GM21717 (cell line): ENCODE measurements at regions not wholly inside any gene's neighbourhood (a gene's known extent, or its start where the extent isn't known, plus 50 kb on each side); places are given as distances from the start of the nearest gene placed in this dataset.

Source experiments
- ATAC-seq: cut with Tn5 transposase; IDR thresholded peaks from one replicate; pipeline ENCODE4 v1.9.1; 2021; ENCODE audit warnings: mild to moderate bottlenecking, moderate library complexity; ENCODE audit not compliant: unreplicated experiment

DNA sequence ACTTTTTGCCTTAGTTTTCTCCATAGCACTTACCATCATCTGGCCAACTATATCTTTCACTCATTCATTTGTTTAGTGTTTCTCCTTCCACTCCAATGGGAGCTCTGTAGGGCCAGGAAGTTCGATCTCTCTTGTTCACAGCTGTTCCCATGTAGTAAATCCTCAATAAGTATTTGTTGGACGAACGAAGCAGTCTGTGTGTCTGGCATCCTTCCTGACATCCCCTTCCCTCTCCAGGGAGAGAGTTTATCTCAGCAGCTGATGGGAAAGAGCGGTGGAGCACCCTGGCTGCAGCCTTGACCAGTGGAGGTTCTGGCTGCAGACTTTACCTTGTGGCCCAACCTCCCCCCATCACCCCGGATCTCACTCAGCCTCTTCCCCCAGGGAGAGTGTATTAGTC, 141.7 kb downstream of the CHST1 start:
- ATAC-seq = no peak

GRCh38 chr11:45518833-45519535, 146.4 kb downstream of the CHST1 start:
- no peak for ATAC-seq

DNA sequence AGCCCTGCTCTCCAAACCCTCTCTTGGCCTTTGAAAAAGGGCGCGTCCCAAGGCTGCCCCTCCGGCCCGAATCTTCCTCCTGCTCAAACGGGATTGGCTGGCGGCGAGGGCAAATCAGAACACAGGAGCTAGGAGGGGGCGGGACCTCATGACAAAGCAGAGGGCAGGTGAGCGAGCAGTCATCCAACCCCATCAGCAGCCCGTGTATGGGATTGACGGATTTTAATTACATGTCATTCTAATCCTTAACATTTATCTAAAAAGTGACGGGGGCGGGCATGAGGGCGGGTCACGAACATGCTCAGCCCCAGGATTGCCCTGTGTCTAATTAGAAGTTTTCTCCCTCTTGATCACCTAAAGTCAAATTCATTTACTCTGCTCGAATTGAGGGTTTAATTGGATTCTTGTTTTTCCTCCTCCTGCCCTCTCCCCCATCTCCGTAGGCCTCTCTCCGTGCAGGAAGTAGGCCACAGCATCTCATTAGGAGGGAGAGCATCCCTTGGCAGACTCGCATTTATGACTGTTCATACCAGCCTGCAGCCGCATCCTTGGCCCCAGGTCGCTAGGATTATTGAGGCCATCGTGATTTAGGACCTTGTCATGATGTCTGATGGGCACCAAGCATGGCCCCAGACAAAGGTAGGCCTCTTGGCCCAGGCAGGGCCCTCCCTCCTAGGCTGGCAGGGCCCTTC, 147.1 kb downstream of the CHST1 start:
- no peak for ATAC-seq

DNA sequence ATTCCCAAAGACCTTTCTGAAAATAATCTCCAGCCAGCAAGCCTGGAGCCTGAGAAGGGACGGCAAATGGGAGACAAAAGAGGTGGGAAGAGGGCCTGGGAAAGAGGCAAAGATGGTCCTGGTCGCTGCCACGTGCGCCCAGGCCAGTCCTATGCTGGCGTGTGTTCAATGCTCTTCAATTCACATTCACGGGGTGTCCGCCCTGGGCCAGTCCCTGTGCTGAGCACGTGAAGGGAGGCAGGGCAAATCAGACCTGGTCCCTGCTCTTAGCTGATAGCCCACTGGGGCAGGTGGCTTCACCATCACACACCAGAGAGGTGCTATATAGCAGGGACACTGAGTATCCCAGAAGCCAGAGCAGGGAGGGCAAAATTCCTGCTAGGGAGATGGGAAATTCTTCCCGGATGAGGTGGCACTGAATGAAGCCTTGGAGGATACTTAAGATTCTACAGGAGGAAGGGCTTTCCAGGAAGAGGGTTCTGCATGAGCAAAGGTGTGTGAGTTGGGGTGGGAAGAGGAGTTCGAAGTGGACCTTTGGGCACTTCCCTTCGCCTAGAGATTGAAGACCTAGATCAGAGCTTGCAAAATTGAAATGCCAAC, 148.2 kb downstream of the CHST1 start:
- ATAC-seq = no peak

- ATAC-seq = no peak
These were observed 151.5 kb downstream of the CHST1 start for GRCh38 chr11:45513821-45514340.

DNA sequence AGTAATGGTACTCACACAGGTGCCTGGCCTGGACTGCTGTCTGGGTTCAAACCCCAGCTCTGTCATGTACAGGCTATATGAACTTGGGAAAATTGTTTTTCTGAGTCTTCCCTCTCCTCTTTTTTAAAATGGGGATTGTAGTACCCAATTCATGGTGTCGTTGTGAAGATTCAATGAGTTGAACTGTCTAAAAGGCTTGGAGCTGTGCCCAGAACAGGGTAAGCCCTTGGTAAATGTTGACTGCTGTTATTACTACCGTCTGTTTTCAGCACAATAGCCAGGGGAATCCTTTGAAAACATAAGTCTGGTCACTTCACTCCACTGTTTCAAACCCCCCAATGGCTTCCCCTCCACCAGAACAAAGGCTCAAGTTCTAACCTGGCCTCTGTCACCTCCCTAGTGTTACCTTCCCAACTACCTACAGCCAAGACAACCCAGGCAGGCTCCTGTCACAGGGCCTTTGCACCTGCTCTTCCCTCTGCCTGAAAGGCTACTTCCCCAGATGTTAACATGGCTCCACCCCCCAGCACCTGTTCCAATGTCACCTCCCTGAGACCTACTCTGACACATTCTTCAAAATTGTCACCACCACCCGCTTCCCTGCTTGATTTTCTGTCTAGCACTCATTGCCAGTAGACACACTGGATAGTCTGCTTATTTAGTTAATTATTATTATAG, 152.8 kb downstream of the CHST1 start:
- ATAC-seq = no peak

DNA sequence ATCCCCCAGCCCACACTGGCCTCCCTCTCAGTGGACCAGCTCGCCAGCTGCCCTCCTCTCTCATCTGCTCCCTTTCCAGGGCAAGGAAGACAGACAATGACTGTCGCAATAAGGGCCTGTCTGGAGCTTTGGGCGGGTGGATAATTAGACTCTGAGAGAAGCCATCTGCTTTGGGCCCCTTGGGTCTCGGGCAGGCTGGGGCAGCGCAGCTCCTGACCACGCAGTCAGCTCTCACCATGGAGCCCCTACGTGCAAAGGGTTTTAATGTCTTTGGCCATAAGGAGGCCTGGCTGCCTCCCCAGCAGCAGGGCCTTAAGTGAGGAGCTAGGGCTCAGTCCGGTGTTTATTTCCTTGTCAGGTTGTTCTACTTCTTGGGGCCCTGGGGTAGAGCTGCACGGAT, 153.9 kb downstream of the CHST1 start:
- no peak for ATAC-seq

DNA sequence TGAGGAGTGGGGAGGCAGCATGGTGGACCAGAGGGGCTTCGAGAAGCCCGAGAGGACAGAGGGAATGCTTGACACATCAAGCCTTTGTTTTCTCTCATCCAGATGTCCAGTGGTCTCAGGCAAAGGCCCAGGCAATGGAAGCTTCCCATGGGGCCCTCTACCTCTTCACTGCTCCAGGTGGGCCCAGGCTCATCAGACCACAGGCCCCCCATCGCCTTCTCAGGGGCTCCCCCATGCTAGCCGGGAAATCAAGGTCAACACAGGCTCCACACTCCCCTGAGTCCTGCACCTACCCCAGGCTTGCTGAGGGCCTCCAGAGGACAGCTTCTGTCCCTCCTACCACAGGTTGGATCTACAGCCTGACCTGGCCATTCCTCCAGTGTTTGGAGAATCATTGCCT, 157.5 kb downstream of the CHST1 start:
- no peak for ATAC-seq

DNA sequence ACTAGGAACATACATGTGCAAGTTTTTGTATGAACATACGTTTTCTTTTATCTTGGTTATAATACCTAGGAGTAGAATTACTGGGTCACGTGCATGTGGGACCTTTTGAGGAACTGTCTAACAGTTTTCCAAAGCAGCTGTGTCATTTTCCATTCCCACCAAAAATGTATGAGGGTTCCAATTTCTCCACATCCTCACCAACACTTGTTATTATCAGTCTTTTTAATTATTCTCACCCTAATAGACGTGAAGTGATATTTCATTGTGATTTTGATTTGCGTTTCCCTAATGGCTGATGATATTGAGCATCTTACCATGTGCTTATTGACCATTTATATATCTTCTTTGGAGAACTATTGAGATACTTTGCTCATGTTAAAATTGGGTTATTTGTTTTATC, 162.1 kb downstream of the CHST1 start:
- ATAC-seq = no peak

DNA sequence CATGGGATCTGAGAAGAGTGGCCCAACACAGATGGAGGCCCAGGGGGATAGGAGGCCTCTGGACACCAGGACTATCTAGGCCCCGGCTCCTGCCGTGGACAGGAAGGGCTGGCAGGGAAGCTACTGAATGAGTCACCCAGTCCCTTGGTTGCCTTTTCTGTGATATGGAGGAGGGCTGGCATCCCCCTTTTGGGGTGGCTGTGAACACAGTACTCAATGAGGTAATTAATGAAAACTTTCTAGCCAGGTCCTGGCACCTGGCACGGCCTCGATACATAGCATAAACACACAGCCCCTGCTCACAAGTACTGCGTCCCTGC, 163.2 kb downstream of the CHST1 start:
- ATAC-seq = no peak

DNA sequence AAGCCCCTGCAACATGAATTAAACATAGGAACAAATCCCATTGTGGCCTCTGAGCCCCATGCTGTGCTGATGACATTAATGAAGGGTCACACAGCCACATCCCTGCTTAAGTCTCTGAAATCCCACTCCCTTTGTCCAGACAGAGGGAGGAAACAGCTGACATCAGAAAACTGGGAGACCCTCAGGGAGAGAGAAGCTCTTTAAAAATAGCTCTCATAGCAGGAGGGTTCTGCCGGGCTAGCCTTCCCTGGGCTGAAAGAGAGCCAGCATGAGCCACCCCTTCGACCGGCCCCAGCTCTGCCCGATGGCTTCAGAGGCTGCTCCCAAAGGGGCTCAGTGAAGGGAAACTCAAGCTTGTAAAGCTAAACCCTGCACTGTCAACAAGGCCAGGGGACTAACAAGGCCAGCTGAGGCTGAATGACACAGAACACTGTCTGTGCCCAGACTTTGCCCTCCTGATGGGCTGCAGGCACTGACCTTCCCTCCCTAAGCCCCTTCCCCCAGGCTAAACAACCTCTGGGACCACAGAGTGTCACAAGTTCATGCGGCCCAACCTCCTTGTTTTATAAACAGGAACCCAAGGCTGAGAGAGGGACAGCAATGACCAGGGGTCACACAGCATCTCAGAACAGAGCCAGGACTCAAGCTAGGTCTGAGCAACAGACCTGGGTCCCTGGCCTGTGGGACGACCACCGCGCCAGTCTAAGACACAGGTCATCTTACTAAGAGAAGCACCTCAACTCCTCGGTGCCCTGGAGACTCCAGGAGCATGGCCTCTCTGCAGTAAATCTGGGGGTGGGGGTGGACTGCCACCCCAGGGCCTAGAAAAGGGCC, 163.8 kb downstream of the CHST1 start:
- no peak for ATAC-seq

DNA sequence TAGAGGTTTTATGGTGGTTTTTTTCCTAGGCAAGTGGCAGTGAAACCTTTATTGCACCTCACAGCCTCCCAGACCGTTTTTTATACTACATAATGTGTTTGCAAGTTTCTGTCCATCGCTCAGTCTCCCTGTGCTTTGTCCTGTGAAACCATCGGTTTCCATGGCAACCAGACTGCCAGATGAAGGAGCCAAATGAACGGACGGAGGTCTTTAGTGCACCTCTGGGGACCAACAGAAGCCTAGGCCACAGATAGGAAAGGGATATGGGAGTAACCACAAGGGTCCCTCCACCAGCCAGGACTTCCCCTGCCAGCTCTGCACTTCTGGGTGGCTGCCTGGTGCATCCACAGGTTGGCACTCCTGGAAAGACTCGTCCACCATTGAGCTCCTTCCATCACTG, 165.0 kb downstream of the CHST1 start:
- no peak for ATAC-seq

DNA sequence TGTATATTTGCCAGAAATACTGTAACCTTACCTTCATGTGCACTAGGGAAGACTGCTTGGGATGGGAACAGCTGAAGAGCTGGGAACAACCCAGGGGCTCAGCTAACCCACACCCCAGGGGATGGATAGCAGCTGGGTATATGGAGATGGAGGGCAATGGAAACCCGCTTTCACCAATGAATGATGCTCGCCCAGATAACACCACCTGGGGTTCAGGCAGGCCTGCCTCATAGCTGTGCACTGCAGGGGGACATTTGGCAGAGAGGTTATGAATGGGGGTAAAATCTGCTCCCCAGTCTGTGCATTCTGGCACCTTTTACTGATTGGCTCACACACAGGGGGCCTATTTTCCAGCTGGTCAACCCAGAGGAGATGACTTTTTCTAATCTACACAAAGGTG, 170.7 kb downstream of the CHST1 start:
- ATAC-seq = no peak

DNA sequence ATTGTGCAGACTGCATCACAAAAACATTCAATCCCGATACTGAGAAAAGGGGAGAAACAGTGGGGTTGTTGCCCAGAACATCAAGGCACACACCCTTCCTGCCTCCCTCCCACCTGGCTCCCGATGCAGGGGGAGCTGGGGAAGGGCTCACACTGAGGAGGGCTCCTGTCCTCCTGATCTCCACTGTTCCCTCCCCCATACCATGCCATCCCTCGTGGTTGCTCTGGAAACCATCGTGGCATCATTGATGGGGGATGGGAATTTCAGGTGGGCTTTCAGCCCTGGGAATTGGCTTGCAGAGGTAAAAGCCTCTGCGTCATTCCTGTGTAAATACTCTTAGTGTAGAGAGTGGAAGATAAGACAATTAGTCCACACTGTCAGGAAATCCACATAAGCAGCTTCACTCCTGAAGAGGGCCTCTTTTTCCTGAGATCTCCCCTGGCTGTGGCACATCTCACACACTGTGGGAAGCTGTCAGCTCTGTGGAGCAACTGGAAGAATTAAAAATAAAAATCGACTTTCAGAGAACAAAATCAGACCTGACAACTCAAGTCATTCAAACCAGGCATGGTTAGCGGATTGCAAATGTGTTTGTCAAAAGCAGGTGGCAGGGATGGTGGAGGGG, 176.0 kb downstream of the CHST1 start:
- ATAC-seq = no peak

DNA sequence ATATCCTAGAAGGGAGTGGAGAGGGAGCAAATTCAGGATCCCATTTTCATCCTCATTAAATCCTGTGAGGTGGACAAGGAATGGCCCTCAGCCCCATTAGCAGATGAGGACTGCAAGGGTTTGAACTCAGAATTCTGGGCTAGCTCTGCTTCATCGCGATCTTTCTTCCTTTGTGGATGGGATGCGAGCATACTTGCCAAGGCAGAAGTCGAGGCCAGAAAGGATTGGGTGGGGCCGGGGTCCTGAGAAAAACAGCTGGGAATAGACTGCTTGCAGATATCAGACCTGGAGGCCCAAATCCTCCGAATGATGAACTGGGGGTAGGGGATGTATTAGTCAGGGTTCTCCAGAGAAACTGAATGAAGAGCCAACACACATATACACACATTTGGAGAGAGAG, 179.0 kb downstream of the CHST1 start:
- ATAC-seq = no peak

DNA sequence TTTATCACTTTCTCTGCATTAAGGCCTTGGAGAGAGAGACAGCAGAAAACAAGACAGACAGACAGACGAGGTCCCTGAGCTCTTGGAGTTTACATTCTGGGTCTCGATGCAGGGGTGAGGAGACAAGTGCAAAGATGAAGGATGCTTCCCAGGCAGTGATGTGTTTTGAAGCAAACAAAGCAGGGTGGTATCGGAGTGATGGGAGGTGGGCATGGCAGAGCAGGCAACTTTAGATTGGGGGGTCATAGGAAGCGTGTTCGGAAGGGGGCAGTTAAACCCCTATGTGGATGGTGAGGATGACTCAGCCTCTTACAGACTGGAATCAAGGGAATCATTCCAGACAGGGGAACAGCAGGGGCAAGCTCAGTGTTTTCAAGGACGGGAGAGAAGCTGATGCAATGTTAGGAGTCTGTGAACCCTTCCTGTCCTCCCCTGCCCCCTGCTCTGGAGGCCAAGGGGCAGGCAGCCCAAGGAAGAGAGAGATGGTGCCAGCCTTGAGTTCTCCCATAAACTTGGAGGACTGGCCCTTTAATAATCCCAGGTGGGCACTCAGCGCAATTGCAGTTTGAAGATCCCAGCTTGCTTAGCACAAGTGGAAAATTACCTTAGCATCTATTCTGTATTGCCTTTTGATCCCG, 180.2 kb downstream of the CHST1 start:
- no peak for ATAC-seq

DNA sequence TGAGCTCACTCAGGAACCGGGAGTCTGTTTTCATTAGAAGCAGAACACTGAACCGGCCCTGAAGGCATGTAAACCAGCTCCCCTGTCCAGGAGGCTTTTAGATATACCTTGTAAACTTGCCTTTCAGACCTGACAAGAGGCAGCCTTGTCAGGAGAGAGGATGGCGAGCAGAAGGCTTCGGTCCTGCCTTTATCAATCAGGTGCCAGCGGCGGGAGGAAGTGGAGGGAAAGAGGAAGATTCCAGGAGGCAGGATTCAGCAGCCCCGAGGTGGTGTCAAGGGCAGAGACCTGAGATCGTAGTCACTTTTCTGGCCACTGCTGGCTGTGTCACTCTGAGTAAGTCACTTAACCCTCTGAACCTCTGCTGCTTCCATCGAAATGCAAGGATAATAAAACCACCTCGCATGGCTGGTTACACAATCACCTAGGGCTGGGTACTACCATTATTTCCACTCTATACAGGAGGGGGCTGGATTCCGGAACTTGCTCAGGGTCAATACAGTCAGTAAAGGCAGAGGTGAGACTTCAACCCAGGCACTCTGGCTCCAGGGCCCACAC, 181.0 kb downstream of the CHST1 start:
- ATAC-seq = no peak

DNA sequence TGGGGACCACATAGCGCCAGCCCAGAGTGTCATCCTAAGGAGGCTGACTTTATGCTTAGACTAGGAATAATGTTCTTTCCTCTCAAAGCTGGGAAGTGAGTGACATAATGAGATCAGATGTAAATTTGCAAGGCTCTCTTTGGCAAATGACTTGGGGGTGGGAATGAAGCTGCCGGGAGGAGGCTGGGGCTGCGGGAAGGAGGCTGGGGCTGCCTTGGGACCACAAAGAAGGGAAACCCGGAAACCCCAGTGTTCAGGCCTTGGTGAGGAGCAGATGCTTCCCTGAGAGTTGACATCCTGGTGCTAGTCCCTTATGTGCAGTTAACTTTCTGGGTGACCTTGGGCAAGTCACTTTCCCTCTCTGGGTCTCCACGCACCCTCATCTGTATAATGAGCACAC, 182.0 kb downstream of the CHST1 start:
- ATAC-seq = no peak

GRCh38 chr11:45482331-45482730, 183.1 kb downstream of the CHST1 start:
- ATAC-seq = no peak

- ATAC-seq = no peak
These were observed 184.4 kb downstream of the CHST1 start for GRCh38 chr11:45481026-45481425.
